NCI-H187 treated with DMSO at 0.1 percent for 48 hours (cell line): ENCODE measurements at regions not wholly inside any gene's neighbourhood (a gene's known extent, or its start where the extent isn't known, plus 50 kb on each side); places are given as distances from the start of the nearest gene placed in this dataset.
"Not testable (repeated sequence)": the region's sequence is repeated elsewhere in the genome, so short reads cannot be mapped to it uniquely, and the experiment has no call there.

Source experiments
- DNase-seq: peaks from one replicate; lab custom pipeline; 2025; lab: John Stamatoyannopoulos, UW

DNA sequence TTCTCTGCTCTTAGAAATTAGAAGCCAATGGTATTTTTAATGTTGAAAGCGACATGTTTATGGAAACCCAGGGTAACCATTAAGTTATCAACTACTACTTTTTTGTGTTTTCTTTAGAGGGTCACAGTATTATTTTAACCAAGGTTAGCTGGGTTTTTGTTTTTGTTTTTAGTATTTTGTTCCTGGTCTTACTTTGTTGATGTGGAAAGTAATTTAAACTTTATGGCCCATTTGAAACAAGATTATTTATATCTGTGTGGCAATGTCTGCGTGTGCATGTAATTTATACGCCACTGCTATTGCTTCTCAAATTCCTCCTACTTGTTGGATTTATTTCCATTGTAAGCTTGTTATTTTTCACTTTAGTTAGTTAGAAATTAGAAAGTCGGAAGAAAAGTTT, 722.1 kb upstream of the NR2F2 start:
- DNase-seq = no peak

DNA sequence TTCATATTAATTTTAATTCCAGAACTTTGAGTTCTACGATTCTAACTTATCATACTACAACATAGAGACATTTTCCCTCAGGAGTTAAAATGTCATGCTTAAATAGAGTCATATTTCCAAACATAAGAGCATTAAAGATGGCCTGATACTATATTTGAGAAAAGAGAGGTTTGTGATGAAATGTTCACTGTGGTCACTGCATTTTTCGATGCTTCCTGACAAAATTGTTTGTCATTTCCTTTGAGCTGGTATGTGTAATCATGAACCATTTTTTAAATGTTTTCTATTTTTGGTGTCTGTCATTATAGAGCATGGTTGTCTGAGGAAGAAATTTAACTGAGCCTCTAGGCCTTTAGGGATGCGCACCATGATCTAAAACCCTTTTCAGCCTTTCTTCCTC, 721.4 kb upstream of the NR2F2 start:
- DNase-seq = no peak

DNA sequence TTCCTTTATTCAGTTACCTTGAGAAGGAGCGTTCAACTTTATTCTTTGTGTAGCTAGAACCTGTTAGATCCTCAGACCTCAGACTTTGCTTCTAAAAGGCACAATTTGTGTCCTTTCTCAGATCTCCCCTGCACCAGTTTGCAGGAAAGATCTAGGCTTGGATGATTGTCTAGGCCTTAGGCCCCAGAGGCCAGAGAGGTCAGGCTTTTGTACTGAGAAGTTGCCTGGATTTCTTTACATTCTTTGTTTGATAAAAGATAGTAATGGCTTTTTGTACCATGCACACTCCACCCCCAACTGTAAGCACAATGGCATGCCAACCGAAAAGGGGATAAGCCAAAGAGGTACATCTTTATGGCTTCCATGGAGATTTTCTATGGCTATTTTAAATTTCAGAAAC, 719.6 kb upstream of the NR2F2 start:
- DNase-seq = no peak

DNA sequence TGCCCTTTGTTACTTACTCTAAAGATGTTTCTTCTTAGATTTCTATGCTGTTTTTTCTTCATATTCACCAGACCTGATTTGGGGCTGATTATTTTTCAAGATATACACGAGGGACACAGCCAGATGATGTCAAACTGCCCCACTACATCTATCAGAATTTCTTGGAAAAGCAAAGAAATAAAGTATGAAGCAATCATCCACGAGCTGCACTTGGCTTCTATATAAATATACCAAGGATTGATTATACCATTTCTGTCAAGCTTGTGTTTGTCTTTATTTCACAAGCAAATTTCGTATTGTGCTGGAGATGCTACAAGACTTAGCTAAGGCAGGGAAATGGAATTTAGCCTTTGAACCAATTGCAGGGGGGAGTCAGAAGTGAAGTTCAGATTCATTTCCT, 715.1 kb upstream of the NR2F2 start:
- DNase-seq = no peak

DNA sequence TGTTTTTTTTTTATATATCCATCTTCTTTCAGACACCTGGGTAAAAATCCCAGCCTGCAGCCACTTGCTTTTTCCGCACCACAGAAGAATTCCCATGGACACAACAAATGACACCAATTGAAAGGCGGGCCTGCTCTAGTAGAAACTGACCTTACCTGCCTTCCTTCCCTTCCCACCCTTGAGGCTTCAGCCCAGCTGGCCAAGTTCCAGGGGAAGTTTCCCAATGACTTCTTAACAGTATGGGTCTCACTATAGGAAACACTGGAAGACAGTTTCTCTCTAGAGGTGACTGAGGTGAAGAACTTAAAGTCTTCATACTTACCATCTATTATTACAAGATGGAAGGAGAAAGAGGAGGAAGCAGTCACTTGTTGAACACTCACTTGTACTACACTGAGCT, 714.2 kb upstream of the NR2F2 start:
- DNase-seq = no peak

DNA sequence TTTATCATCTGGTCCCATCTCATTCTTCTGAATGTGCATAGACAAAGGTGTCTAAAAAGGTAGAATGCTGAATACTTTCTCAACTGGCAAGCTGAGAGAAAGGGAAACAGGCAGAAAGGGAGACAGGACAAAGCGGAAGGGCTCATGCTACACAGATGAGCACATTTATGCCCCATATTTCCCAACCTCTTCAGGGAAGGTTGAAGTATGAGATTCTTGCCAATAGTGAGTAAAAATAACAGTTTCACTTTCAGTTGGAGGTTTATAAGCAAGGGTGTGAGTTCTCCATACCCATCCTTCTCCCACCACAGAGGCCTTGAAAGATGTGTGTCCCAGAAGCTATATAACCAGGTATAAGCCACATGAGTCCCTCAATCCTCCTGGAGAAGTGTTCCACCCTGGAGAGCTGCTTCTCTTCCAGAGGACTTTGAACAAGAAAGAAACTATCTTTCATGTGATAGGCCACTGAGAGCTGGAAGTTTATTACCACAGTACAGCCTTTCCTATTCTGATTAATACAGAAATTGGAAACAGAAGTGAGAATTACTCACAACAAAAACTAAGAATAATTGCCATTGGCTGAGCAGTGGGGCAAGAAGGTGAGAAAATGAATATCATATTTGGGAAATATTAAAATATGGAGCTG, 709.4 kb upstream of the NR2F2 start:
- DNase-seq = no peak

DNA sequence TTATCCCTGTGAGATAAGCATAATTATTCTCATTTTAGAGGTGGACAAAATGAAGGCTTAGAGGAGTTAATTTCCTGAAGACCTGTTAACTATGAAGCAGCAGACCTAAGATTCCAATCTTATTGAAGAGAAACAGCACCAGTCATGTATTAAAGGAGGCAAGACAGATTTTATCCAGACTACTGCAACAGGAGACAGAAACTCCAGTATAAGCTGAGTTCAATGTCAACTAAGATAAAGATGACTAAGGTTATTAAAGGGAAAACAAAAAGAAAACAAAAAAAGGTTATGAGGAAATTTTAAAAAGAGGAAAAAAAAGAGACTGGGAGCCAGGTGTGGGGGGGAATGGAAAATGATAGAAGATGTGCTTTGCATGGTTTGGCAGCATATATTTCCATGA, 707.7 kb upstream of the NR2F2 start:
- DNase-seq = no peak

DNA sequence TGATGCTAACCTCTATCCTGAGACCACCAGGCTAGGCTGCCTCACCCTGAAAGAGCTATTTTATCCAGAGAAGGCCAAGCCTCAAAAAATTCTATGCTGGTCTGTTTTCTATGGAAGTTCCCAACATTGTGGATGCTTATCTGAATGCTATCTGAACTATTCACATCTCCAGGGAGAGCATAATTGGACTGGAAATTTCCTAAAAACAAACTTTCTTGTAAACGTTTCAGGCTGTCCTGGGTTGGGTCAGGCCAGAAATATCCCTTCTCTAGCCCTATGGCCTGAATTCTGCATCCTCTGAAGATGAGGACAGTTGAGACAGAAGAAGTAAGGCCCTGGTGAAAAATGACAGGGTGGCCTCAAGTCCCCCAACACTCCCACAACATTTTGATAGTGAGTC, 706.4 kb upstream of the NR2F2 start:
- DNase-seq = no peak

DNA sequence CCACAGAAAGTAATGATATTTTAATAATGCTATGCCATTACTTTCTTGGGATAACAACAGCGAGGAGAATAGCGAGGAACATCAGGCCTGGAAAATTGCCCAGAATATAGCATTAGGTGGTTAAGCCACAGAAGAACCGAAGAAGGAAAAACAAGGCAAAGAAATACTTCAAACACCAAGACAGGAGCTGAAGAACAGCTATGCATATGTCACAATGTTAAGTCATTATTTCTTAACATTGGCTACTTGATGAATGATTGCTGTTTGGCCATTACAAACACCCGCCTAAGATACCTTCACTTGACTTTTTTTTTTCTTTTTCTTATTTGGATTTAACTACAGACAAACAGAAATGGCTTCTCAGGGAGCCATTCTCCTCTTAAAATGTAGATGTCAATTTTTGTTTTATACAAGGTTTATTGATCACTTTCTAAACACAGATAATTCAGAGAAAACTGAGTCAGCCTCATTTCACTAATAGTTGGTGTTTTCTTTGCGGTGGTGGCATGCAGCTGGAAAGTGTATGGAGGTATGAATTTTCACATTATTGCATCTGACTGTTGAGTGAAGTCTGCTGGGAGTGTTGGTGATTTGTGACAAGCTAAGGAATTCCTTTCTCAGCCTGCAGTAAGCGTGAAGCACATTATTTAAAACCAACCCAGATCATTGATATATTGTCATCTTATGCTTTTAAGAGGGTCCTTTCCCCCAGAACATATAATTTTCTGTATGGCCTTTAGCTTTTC, 705.7 kb upstream of the NR2F2 start:
- no peak for DNase-seq

DNA sequence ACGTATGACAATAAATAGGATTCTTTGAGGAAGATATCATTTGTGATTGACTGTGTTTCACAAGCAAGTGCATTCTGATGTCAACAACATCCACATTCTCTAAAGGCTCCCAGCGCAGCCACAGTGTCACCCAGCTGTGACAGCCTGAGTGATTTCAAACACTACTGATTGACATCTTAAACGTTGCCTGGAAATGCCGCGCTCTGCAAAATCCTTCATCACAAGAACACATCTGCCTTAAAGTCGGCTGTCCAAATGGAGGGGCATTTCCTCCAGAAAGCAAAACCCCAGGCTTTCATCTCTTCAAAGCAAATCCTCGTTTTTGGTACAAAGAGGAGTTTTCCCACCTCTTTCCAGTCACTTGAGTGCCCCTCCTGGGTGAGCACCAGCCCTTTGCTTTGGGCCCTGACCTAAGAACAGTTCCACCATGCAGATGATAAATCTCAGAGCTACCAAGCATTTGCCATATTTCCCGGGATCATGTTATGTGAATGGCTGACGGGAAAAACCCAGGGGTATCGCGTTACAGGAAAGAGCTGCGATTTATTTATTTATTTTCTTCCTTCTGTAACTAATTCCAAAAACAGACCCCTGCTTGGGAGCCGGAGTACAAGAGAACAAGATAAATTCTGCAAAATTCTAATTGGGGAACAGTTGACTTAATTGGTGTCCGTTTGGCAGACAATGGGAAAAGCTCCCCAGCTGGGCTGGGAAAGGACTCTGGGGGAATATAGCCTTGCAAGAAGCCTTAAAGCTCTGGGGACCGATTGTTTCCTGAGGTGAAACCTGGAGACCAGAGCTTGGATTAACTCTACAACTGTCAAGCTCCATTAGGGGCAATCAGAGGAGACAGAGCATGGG, 703.8 kb upstream of the NR2F2 start:
- peak; percentile 43 for DNase-seq

DNA sequence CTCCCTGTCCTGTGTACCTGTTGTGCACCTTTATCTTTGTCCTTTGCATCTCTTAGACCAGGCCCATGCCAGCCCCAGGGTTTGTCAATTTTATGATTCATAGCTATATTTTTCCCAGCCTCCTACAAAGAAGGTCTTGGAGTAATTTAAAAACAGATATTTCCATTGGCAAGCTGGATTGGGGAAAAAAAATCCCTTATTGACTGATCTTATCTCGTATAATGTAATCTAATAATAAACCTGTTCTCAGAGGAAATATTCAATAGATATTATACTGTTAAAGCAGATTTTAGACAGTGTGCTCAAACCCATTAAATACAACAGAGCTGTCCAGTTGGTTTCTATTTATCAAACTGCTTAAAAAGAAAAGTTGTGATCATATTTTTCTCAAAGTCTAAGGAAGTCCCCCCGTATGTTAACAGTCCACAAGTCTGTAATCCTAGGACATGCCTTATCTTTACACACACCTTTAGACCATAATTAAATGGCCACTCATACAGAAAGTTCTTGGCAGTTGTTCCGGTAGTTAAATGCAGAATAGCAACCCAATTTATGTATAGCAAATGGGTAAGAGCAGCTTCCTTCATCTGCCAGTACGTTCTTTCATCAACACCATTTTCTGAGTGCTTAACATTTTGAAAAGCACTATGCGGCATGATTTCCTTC, 700.9 kb upstream of the NR2F2 start:
- no peak for DNase-seq

DNA sequence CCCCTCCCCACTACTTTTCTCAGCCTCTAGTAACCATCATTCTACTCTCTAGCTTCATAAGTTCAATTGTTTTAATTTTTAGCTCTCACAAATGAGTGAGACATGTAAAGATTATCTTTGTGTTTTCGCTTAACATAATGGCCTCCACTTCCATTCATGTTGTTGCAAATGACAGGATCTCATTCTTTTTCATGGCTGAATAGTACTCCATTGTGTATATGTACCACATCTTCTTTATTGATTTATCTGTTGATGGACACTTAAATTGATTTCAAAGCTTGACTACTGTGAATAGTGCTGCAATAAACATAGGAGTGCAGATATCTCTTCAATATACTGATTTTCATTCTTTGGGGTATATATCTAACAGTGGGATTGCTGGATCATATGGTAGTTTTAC, 699.8 kb upstream of the NR2F2 start:
- no peak for DNase-seq

DNA sequence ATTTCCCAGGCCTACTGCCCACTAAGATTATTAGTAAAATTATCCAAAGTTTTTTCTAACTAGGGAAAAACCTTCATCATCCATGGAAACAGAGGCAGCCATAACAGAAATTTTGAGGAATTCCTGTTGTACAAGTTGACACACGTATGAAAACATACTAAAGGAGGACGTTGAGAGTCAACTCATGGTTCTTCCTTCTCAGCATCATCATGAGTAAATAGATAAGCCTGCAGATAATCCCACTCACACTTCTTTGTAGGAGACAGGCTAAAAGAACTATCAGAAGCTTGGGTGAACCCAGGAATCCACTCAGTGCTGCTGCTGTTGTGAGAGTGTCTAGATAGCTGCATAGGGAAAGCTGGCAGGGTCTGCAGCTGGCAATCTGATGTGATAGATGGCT, 694.8 kb upstream of the NR2F2 start:
- DNase-seq = no peak

DNA sequence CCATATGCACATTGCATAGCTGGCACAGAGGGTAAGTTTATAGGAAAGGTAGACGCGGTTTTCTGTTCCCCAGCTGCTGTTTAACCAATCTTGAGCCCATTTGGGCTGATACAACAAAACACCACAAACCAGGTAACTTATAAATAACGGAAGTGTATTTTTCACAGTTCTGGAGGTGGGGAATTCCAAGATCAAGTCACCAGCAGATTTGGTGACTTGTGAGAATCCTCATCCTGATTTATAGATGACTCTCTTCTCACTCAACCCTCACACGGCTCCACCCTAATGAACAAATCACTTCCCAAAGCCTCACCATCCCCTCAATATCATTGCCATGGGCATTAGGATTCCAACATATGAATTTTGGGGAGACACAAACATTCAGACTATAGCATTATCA, 694.4 kb upstream of the NR2F2 start:
- no peak for DNase-seq

DNA sequence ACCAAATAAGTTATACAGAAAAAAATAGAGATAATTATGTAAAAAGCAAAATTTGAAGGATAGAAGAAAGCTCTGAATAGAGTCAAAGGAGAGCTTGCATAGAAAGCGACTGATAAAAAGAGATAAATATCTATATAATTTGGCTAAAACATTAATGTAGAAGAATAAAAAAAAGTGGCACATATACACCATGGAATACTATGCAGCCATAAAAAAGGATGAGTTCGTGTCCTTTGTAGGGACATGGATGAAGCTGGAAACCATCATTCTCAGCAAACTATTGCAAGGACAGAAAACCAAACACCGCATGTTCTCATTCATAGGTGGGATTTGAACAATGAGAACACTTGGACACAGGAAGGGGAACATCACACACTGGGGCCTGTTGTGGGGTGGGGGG, 693.3 kb upstream of the NR2F2 start:
- DNase-seq = not testable (repeated sequence)

DNA sequence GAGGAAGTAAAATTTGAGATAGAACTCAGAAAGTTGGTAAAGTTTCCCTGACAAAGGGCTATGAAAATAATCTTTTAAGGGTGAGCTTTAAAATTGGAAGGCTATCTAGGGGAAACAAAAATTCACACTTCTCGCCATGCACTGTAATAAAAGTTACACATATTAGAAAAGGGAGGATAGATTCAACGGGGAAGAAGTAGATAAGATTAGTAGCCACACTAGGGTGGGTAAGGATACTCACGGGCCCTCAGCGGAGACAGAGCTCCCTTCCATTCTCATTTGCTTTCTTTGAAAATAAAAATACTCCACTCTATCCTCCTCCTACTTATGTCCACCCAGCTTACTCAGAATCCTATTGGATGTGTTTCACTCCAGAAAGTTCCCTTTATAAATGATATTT, 691.3 kb upstream of the NR2F2 start:
- DNase-seq = no peak

DNA sequence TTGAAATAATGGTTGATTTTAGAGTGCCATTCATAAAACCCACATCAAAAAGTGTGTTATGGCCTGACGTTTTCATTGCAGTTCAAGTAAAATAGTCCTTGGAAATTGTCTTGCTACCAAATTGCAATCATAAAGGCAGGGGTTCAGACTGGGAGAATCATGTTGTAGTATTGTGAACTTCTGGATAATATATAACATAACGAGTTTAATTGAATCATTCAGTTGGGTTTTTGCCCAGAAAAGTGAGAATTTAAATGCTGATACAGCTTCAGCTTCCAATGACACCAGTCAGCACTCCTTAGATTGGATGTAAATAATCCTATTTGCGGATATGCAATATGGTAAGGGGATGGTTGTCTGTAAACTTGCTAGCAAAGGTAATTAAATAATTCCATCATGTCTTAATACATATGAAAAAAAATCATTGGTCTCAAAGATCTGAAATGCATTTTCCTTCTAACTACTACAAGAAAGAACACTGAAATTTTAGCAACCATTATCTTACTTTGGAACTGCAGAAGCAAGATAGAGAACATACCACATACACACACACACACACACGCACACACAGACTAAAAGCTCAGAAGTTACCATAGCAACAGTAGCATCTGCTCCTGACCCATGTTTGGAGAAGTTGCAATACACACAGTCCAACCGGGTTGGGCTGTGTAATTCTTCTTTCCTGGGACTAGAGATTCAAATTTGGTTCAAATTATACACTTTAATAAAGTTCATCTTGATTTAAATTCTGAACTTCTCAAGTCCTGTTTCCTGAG, 686.2 kb upstream of the NR2F2 start:
- no peak for DNase-seq

DNA sequence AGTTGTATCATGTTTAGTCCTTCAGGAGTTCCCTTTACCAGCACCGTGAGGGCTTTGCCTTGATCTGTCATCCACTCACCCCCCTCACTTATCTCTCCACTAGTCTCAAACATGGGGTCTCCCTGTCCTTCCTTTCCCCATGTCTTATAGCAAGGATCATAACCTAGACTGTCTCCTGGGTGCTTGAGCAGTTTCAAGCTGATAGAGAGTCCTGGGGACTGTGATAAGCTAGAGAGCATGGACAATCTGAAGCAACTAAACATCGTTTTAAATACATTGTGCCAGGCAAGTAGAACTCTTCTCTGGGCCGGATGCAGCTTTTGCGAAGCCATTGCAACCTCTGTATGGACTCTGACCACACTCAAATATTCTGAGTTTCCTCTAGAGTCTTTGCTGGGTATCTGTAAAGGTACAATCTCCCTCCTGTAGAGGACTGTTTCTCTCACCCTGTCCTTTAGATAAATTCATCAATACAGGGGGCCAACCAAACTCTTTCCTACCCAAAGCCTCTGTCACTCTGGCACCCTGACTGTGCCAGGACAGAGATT, 684.6 kb upstream of the NR2F2 start:
- no peak for DNase-seq

DNA sequence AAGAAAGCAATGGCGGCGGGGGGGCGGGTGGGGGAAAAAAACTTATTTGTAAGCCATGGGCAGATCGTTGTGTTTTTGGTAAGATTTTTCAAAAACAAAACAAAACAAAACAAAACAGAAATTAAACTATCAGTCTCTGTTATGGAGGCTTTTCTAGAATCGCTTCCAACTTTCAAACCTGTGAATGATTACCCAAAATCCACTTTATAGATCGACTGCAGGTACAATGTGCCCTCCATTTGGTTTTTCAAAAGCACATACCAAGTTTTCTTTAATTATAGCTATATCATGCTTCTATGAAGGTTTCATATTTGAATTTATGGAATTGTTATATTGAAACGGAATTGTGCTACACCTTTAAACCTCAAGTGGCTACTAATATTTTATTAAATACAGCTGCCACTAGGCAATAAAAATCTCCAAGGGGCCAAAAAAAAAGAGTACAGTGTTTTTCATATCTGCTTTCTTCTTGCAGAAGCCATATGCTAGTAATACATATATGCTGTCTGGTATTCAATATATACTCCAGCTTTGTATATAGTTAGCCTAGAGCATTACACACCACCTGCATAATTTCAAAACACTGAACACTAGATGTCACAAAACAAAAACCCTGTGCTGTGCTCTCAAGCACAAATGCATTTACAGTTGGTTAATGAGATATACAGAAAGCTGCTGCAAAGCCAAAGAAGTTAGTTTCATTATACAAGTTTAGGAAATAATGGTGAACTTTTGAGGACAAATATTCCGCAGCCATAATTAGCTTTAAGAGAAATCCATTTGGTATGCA, 683.8 kb upstream of the NR2F2 start:
- no peak for DNase-seq

DNA sequence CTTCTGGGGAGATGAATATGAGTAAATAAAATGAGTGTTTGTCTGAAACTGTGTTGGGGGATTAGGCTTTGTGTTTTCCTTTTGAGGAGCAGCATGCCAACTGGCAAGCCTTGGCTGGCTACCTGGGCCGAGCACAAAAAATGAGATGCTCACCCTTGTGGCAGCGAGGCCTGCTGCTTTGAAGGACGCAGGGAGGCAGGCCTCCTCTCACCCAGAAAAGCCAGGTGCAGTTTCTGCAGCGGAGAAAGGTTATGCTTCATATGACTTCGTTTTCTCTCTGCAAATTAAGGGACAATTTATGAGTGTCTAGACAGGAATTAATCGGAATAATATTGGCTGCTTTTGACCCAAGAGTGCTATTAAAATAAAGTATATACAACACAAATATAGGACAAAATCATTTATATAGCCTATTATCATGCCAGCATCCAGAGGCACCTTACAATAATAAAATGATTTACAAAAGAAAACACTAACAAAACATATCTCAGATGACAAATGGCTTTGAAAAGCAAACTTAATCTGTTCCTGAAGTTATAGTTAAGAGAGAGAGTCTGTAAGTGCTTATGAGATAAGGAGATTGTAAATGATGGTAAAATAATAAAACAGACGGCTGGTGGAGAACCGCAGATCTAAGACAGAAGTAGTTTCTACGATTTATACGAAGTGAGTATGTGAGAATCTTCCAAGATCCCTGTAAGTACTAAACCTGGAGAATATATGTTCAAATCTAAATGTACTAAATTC, 682.8 kb upstream of the NR2F2 start:
- no peak for DNase-seq
